ENCODE measurements at regions not wholly inside any gene's neighbourhood (a gene's known extent, or its start where the extent isn't known, plus 50 kb on each side); places are given as distances from the start of the nearest gene placed in this dataset.

- DNase-seq (ENCODE audit: low spot score): no peak
Observed at GRCh38 chr2:51650769-51651168, 618.8 kb upstream of the NRXN1 start.

- DNase-seq (ENCODE audit: low spot score): no peak
Observed at GRCh38 chr2:51649366-51649765, 617.4 kb upstream of the NRXN1 start.

GRCh38 chr2:51638811-51639210, 606.9 kb upstream of the NRXN1 start:
- no peak for DNase-seq (ENCODE audit: low spot score)

- no peak for DNase-seq (ENCODE audit: low spot score)
Observed at GRCh38 chr2:51633073-51633472, 601.1 kb upstream of the NRXN1 start.

GRCh38 chr2:51629406-51629805, 597.5 kb upstream of the NRXN1 start:
- DNase-seq (ENCODE audit: low spot score): no peak

- DNase-seq (ENCODE audit: low spot score): no peak
Observed at GRCh38 chr2:51628917-51629316, 597.0 kb upstream of the NRXN1 start.

- peak; percentile 72 for DNase-seq (ENCODE audit: low spot score)
Observed at GRCh38 chr2:51624995-51625394, 593.1 kb upstream of the NRXN1 start.

- peak; percentile 4 for DNase-seq (ENCODE audit: low spot score)
Observed at GRCh38 chr2:51620796-51621195, 588.9 kb upstream of the NRXN1 start.

GRCh38 chr2:51619961-51620360, 588.0 kb upstream of the NRXN1 start:
- DNase-seq (ENCODE audit: low spot score): no peak

GRCh38 chr2:51612387-51612786, 580.5 kb upstream of the NRXN1 start:
- DNase-seq (ENCODE audit: low spot score): no peak

- no peak for DNase-seq (ENCODE audit: low spot score)
Observed at GRCh38 chr2:51601706-51602105, 569.8 kb upstream of the NRXN1 start.

- no peak for DNase-seq (ENCODE audit: low spot score)
Observed at GRCh38 chr2:51597086-51597485, 565.2 kb upstream of the NRXN1 start.

- no peak for DNase-seq (ENCODE audit: low spot score)
Observed at GRCh38 chr2:51595836-51596235, 563.9 kb upstream of the NRXN1 start.

GRCh38 chr2:51581636-51582267, 549.8 kb upstream of the NRXN1 start:
- peak; percentile 9 for DNase-seq (ENCODE audit: low spot score)

GRCh38 chr2:51579412-51579811, 547.5 kb upstream of the NRXN1 start:
- no peak for DNase-seq (ENCODE audit: low spot score)

GRCh38 chr2:51575181-51575580, 543.2 kb upstream of the NRXN1 start:
- no peak for DNase-seq (ENCODE audit: low spot score)

- DNase-seq (ENCODE audit: low spot score): no peak
Observed at GRCh38 chr2:51559026-51559425, 527.1 kb upstream of the NRXN1 start.

GRCh38 chr2:51553476-51553875, 521.5 kb upstream of the NRXN1 start:
- no peak for DNase-seq (ENCODE audit: low spot score)

- DNase-seq (ENCODE audit: low spot score): no peak
Observed at GRCh38 chr2:51535763-51536162, 503.8 kb upstream of the NRXN1 start.

GRCh38 chr2:51534166-51534565, 502.2 kb upstream of the NRXN1 start:
- DNase-seq (ENCODE audit: low spot score): no peak

- no peak for DNase-seq (ENCODE audit: low spot score)
Observed at GRCh38 chr2:51528156-51528555, 496.2 kb upstream of the NRXN1 start.

- no peak for DNase-seq (ENCODE audit: low spot score)
Observed at GRCh38 chr2:51526766-51527165, 494.8 kb upstream of the NRXN1 start.

- no peak for DNase-seq (ENCODE audit: low spot score)
Observed at GRCh38 chr2:51516667-51517066, 484.7 kb upstream of the NRXN1 start.

- DNase-seq (ENCODE audit: low spot score): no peak
Observed at GRCh38 chr2:51511002-51511401, 479.1 kb upstream of the NRXN1 start.

- no peak for DNase-seq (ENCODE audit: low spot score)
Observed at GRCh38 chr2:51510303-51510702, 478.4 kb upstream of the NRXN1 start.
